ENCODE measurements at regions not wholly inside any gene's neighbourhood (a gene's known extent, or its start where the extent isn't known, plus 50 kb on each side); places are given as distances from the start of the nearest gene placed in this dataset.

GRCh38 chr11:115761348-115761747 lies 257.1 kb upstream of the CADM1 start:
- POLR2A ChIA-PET, result no interaction called here
- no peak for DNase-seq (ENCODE audit: extremely low spot score)

DNA sequence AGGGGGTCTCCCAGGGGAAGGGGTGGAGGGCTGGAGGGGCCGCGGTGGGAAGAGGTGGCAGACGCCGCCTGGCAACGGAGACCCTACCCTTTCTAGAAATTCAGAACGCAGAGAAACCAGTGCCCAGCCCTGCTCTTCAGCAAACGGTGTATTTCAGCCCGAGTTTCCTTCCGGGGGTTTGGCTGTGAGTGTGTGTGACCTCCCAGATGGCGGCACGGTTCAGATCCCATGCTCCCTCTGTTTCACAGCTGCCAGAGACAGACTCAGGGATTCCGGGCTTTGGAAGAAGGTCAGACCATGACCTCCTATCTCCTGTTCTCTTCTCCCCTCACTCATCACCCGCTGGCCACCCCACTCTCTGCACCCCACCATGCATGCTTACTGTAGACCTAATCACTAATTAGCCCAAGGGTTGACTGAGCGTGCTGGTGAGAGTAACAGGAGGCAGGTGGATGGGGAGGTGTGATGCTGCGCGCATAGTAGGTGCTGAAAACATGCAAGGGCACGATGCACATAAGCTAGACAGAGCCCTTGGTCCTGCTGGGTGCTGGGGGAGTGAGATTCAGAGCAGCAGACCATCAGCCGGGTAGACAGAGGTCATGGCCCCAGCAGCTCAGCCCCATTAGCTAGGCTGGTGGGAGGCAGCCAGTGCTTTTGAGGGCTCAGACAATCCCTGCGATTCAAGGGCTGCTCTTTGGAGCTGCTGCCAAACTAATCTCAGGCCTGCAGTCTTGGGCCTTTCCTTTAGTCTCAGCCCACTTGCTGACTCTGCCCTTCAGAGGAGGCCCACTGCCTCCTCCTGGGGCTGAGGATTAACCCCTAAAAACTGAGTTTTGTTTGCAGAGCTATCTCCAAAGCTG lies 256.5 kb upstream of the CADM1 start:
- TF ChIP-seq, protein P1, sequence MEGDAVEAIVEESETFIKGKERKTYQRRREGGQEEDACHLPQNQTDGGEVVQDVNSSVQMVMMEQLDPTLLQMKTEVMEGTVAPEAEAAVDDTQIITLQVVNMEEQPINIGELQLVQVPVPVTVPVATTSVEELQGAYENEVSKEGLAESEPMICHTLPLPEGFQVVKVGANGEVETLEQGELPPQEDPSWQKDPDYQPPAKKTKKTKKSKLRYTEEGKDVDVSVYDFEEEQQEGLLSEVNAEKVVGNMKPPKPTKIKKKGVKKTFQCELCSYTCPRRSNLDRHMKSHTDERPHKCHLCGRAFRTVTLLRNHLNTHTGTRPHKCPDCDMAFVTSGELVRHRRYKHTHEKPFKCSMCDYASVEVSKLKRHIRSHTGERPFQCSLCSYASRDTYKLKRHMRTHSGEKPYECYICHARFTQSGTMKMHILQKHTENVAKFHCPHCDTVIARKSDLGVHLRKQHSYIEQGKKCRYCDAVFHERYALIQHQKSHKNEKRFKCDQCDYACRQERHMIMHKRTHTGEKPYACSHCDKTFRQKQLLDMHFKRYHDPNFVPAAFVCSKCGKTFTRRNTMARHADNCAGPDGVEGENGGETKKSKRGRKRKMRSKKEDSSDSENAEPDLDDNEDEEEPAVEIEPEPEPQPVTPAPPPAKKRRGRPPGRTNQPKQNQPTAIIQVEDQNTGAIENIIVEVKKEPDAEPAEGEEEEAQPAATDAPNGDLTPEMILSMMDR (IDR thresholded peaks at IDR 0.05; ENCODE audit: control extremely low read depth, extremely low read depth, low read depth, missing control alignments), result no peak
- POLR2A ChIA-PET, result no interaction called here
- CTCF ChIA-PET, result no interaction called here
- DNase-seq (ENCODE audit: extremely low spot score), result no peak

More at GRCh38 chr11:115761348-115761747, 257.1 kb upstream of the CADM1 start:
- CTCF ChIA-PET, result no interaction called here
- TF ChIP-seq, protein P1 (IDR thresholded peaks at IDR 0.05; ENCODE audit: control extremely low read depth, extremely low read depth, low read depth, missing control alignments), result no peak

DNA sequence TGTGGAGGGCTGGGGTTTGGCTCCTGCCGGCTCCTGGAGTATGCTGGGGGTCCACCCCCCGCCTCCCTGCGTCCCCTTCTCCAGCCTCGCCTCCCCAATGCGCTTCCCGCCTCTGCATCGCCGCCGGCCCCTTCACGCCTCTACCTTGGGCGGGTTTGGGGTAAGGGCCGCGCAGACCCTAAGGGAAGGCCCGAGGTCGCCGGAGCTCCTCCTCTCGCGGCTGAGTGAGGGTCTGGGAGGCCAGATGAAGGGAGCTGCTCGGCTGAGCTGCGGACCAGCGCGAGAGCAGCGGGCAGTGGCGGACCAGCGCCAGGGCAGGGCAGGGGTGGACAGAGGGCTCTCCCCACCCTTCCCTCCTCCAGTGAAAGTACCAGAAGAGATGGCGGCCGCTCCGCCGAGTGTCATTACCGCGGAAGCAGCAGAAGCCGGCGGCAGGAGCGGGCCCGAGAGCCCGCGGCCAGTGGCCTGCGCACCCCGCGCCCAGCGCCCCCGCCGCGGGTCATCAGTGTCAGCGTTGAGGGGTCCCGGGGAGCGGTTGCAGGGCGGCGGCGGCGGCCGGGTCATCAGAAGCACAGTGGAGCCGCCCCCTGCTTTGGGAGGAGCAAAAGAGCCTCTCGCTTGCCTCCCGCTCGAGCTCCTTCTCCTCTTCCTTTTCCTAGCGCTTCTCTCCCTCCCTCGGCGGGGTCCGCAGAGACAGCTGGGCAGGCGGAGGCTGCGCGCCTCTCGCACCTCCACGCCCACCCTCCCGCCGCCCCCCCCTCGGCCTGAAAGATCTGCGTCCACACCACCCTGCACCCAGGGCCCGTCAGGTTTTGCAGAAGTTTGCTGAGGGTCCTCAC lies 255.6 kb upstream of the CADM1 start:
- ChIA-PET CTCF (no interaction called here), POLR2A (no interaction called here)
- DNase-seq (ENCODE audit: extremely low spot score), result no peak
- TF ChIP-seq, protein P1 (IDR thresholded peaks at IDR 0.05; ENCODE audit: control extremely low read depth, extremely low read depth, low read depth, missing control alignments), result no peak

- TF ChIP-seq, protein P1 (IDR thresholded peaks at IDR 0.05; ENCODE audit: control extremely low read depth, extremely low read depth, low read depth, missing control alignments), result no peak
- ChIA-PET POLR2A (no interaction called here), CTCF (no interaction called here)
Observed at GRCh38 chr11:115758011-115758410, 253.8 kb upstream of the CADM1 start.

DNA sequence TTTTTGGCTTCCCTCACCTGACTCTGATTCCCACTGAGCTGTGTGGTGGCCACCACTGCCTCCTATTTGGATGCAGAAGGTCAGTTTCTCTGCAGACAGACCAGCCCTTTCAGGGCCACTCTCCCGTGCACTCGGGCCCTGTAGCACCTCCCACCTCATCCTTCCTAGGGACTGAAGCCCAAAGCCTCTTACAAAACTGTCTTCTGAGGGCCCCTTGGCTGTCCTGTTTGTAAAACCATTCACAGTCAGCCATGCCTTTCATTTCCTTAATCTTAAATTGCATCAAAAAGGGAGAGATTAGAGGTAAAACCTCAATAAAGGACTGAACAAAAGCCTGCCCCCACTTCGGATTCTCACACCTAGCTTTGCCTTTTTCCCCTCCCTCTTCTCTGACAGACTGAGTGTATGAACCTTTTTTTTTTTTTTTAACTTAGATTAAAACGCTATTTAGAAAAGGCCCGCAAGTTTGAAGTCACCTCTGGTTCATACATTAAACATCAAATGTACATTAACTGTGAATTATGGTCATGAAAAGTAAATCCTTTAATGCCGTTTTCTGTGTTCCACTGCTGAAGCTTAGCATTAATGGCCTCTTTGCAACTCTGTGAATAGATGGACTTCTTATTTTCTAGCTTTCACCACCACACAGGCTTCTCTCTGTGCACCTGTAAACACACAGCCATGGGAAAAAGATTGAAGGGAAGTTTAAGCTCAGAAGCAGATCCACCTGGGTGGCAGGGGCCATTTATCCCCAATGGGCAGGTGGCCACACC lies 247.2 kb upstream of the CADM1 start:
- no peak for DNase-seq (ENCODE audit: extremely low spot score)
- ChIA-PET CTCF (interaction anchor here (0.9 to 1.1 kb wide), 2 partner anchors 9 to 31 kb away, joined by 3 read pairs; no protein-coding TSS in a partner anchor), POLR2A (no interaction called here)
- TF ChIP-seq, protein P1 (IDR thresholded peaks at IDR 0.05; ENCODE audit: control extremely low read depth, extremely low read depth, low read depth, missing control alignments), result no peak

More at GRCh38 chr11:115758011-115758410, 253.8 kb upstream of the CADM1 start:
- no peak for DNase-seq (ENCODE audit: extremely low spot score)

Measured in GM10248 (cell line).